ENCODE measurements at regions not wholly inside any gene's neighbourhood (a gene's known extent, or its start where the extent isn't known, plus 50 kb on each side); places are given as distances from the start of the nearest gene placed in this dataset.
A peak's percentile ranks its signal among the peaks of the same experiment; 100 is the strongest.

- Histone ChIP-seq H3F3A (ENCODE audit: insufficient read depth, low read depth) (no peaks in the 10 kb centered on the region), H2AFZ (no peak overlapping the region), H3K27me3 (ENCODE audit: insufficient read depth, low read depth) (no peaks in the 10 kb centered on the region), H3K79me2 (ENCODE audit: low read depth) (no peaks in the 10 kb centered on the region), H3K36me3 (ENCODE audit: low read depth) (no peaks in the 10 kb centered on the region), H3K4me2 (no peak overlapping the region), H4K20me1 (ENCODE audit: insufficient read depth) (no peaks in the 10 kb centered on the region), H3K4me1 (replicated peaks; ENCODE audit: insufficient read depth) (no peaks in the 10 kb centered on the region), H3K9me2 (ENCODE audit: insufficient read depth) (no peaks in the 10 kb centered on the region), H3K4me3 (no peak overlapping the region), H3K9me3 (ENCODE audit: insufficient read depth, low read depth) (no peaks in the 10 kb centered on the region; the same call in 1 of the 2 replicates), H3K27ac (no peak overlapping the region)
- BruUV-seq (replicated peaks) = no TSS peak
- DNase-seq = no peak
- POLR2A ChIA-PET (ENCODE audit: unreplicated experiment) = no interaction called here
- no peak for TF ChIP-seq CTCF (conservative IDR thresholded peaks at IDR 0.05)
- TF ChIP-seq EZH2 (IDR thresholded peaks at IDR 0.05; ENCODE audit: low read depth) = no peak
- intact Hi-C loops (cut with micrococcal nuclease; ENCODE audit: unreplicated experiment) = no loop called here
- CTCF ChIA-PET = no interaction called here
Measured at GRCh38 chr15:36491912-36492311, 87.5 kb upstream of the CDIN1 start.

GRCh38 chr15:36495456-36495991 lies 83.9 kb upstream of the CDIN1 start:
- Histone ChIP-seq H3K36me3 (ENCODE audit: low read depth) (no peaks in the 10 kb centered on the region), H3F3A (ENCODE audit: insufficient read depth, low read depth) (no peaks in the 10 kb centered on the region), H3K9me3 (ENCODE audit: insufficient read depth, low read depth) (peaks cover 6% of the 10 kb centered on the region), H3K4me3 (no peak overlapping the region), H3K79me2 (ENCODE audit: low read depth) (no peaks in the 10 kb centered on the region), H3K27me3 (ENCODE audit: insufficient read depth, low read depth) (no peaks in the 10 kb centered on the region), H3K4me1 (replicated peaks; ENCODE audit: insufficient read depth) (no peaks in the 10 kb centered on the region), H4K20me1 (ENCODE audit: insufficient read depth) (no peaks in the 10 kb centered on the region), H3K9me2 (ENCODE audit: insufficient read depth) (no peaks in the 10 kb centered on the region), H3K27ac (no peak overlapping the region), H2AFZ (no peak overlapping the region), H3K4me2 (no peak overlapping the region)
- ChIA-PET CTCF (no interaction called here), POLR2A (ENCODE audit: unreplicated experiment) (no interaction called here)
- no TSS peak for BruUV-seq (replicated peaks)
- TF ChIP-seq EZH2 (IDR thresholded peaks at IDR 0.05; ENCODE audit: low read depth) (no peak), CTCF (conservative IDR thresholded peaks at IDR 0.05) (no peak)
- intact Hi-C loops (cut with micrococcal nuclease; ENCODE audit: unreplicated experiment) = no loop called here
- DNase-seq = no peak

GRCh38 chr15:36497901-36498300 lies 81.5 kb upstream of the CDIN1 start:
- Histone ChIP-seq H3K36me3 (ENCODE audit: low read depth) (no peaks in the 10 kb centered on the region), H3K4me1 (replicated peaks; ENCODE audit: insufficient read depth) (no peaks in the 10 kb centered on the region), H3K4me3 (no peak overlapping the region), H3K27ac (no peak overlapping the region), H3K4me2 (no peak overlapping the region), H2AFZ (0 out of 2 replicates have a peak overlapping the region, but pooled peaks have one; percentile 13), H3F3A (ENCODE audit: insufficient read depth, low read depth) (no peaks in the 10 kb centered on the region), H3K27me3 (ENCODE audit: insufficient read depth, low read depth) (no peaks in the 10 kb centered on the region), H3K9me3 (ENCODE audit: insufficient read depth, low read depth) (peaks cover 6% of the 10 kb centered on the region), H3K9me2 (ENCODE audit: insufficient read depth) (no peaks in the 10 kb centered on the region), H4K20me1 (ENCODE audit: insufficient read depth) (no peaks in the 10 kb centered on the region), H3K79me2 (ENCODE audit: low read depth) (no peaks in the 10 kb centered on the region)
- intact Hi-C loops (cut with micrococcal nuclease; ENCODE audit: unreplicated experiment) = no loop called here
- no TSS peak for BruUV-seq (replicated peaks)
- ChIA-PET POLR2A (ENCODE audit: unreplicated experiment) (interaction anchor here (0.6 kb wide), 1 partner anchor 568 kb away, joined by 6 read pairs; no protein-coding TSS in a partner anchor), CTCF (no interaction called here)
- DNase-seq = no peak
- TF ChIP-seq CTCF (conservative IDR thresholded peaks at IDR 0.05) = no peak
- TF ChIP-seq EZH2 (IDR thresholded peaks at IDR 0.05; ENCODE audit: low read depth) = no peak

Data from PC-9 (cell line).